WI38 (cell line): ENCODE measurements at regions not wholly inside any gene's neighbourhood (a gene's known extent, or its start where the extent isn't known, plus 50 kb on each side); places are given as distances from the start of the nearest gene placed in this dataset.

Experiments
- H3K4me3 ChIP-seq: 2 replicates; pipeline ENCODE4 v1.5.1; 2011; ENCODE audit warnings: low read depth, mild to moderate bottlenecking, control low read depth, low read length
- CTCF ChIP-seq: IDR thresholded peaks from 2 replicates; pipeline ENCODE4 v1.5.1; 2012; ENCODE audit warnings: low read depth, mild to moderate bottlenecking, control low read depth, low read length

- no peak overlapping the region for H3K4me3 ChIP-seq
- TF ChIP-seq CTCF, result no peak
These were observed 476.4 kb downstream of the HTR7 start for GRCh38 chr10:90381468-90381867.

DNA sequence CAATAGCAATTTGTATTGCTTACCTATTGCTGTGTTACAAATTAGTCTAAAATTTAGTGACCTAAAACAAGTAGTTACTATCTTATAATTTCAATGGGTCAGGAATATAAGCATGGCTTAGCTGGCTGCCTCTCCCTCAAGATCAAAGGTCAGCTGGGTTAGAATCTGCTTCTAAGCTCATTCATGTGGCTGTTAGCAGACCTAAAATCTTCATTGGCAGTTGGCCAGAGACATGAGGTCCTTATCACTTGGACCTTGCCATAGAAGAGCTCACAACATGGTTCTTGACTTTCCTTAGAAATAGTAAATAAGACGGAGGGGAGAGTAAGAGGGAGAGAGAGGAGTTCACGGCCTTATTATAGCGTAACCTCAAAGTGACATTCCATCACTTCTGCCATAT is 468.0 kb downstream of the HTR7 start:
- no peak for TF ChIP-seq CTCF
- no peak overlapping the region for H3K4me3 ChIP-seq

GRCh38 chr10:90394311-90394710 is 463.5 kb downstream of the HTR7 start:
- H3K4me3 ChIP-seq, result no peak overlapping the region
- TF ChIP-seq CTCF, result no peak

- TF ChIP-seq CTCF, result no peak
- H3K4me3 ChIP-seq, result no peak overlapping the region
These were observed 461.1 kb downstream of the HTR7 start for GRCh38 chr10:90396721-90397120.

DNA sequence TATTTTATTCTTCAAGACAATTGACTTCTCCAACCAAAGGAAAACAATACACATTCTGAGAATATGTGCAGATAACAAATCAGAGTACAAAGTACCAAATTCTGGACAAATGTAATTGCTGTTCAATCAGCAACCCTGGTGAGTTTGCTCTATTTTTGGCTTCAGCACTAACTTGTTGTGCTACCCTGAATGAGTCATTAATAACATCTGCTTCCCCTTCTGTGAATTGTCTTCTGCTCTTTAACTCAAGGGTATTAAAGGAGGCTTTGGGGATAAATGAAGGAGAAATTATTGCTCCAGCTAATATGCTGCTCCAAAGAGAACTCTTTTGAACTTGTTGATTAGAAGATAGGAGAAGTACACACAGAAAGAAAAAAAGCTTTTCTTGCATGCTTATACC is 459.3 kb downstream of the HTR7 start:
- no peak for TF ChIP-seq CTCF
- no peak overlapping the region for H3K4me3 ChIP-seq

DNA sequence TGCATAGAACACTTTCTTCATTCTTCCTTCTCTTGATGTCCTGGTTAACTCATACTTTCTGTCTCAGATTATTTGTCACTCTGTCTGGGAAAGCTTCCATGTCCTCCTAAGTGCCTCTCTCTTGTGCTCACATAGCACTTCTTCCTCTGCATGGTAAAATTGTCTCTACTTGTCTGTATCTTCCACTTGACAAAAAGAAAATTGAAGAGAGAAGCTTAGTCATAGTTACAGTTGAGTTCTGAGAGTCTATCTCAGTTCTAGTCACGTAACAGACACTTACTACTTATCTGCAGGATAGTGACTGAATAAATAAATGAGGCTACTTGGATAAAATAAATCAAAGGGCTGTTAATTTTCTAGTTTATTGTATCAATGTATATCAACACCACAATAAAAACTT is 458.1 kb downstream of the HTR7 start:
- TF ChIP-seq CTCF, result no peak

DNA sequence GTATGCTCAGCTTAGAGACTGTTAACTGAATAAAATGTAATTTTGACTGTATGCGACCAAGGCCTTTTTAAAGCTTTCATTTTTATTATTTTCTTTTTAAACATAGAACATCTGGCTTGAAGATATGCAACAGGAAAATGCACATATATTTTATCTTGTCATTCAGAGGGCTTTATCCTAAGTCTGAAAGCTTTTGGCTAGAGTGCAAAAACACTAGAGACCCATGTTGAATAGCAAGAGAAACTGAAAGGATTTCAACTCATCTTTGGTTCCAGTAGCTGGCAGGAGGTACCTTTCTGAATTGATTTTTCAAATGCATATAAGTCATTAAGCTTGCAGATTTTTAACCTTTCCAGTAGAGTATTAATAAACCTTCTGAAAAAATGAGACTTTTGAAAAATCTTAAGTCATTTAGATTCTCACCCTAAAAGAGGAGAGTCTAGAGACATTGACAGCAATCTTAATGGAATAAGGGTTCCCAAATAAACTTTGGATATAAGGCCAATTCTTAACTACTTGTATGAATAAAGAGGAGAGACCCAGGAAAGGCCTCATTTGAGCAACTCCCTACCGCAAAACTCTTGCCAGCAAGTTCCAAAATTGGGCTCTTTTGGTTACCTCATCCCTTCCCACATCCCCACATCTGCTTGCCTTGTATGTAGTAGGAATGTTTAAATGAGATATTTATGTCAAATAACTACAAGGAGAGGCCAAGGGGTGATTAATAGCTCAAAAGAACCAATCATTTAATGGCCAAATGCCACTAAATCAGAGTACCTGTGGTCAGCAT is 454.4 kb downstream of the HTR7 start:
- H3K4me3 ChIP-seq, result no peak overlapping the region
- TF ChIP-seq CTCF, result no peak

More for the DNA sequence above, 458.1 kb downstream of the HTR7 start:
- no peak overlapping the region for H3K4me3 ChIP-seq
